ENCODE measurements at regions not wholly inside any gene's neighbourhood (a gene's known extent, or its start where the extent isn't known, plus 50 kb on each side); places are given as distances from the start of the nearest gene placed in this dataset.

GRCh38 chr12:104823985-104824461 lies 134.1 kb downstream of the SLC41A2 start:
- TF ChIP-seq, protein P1, sequence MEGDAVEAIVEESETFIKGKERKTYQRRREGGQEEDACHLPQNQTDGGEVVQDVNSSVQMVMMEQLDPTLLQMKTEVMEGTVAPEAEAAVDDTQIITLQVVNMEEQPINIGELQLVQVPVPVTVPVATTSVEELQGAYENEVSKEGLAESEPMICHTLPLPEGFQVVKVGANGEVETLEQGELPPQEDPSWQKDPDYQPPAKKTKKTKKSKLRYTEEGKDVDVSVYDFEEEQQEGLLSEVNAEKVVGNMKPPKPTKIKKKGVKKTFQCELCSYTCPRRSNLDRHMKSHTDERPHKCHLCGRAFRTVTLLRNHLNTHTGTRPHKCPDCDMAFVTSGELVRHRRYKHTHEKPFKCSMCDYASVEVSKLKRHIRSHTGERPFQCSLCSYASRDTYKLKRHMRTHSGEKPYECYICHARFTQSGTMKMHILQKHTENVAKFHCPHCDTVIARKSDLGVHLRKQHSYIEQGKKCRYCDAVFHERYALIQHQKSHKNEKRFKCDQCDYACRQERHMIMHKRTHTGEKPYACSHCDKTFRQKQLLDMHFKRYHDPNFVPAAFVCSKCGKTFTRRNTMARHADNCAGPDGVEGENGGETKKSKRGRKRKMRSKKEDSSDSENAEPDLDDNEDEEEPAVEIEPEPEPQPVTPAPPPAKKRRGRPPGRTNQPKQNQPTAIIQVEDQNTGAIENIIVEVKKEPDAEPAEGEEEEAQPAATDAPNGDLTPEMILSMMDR (optimal IDR thresholded peaks at IDR 0.05 in 1 of 3, IDR thresholded peaks at IDR 0.05 in 1 of 3, conservative IDR thresholded peaks at IDR 0.05 in 1 of 3; ENCODE audit: extremely low read depth in 1 of 3, insufficient read depth in 2 of 3, low read length in 3 of 3): no peak
- TF ChIP-seq EZH2 (IDR thresholded peaks at IDR 0.05; ENCODE audit: low read length): no peak

Measured in keratinocyte (primary cell).